Stimulated activated CD8-positive, alpha-beta memory T cell treated with anti-CD3 and anti-CD28 coated beads, Interleukin-4, amount 100 ng/mL, for 1 hour (primary cell): ENCODE measurements at regions not wholly inside any gene's neighbourhood (a gene's known extent, or its start where the extent isn't known, plus 50 kb on each side); places are given as distances from the start of the nearest gene placed in this dataset.
"Not testable (repeated sequence)": the region's sequence is repeated elsewhere in the genome, so short reads cannot be mapped to it uniquely, and the experiment has no call there.

Source experiments
- DNase-seq, 2 donors: peaks; one replicate each; pipeline ENCODE4 v3.0.0-alpha.2; 2020; ENCODE audit warnings: low read depth in 2 of 2, low spot score in 1 of 2

DNA sequence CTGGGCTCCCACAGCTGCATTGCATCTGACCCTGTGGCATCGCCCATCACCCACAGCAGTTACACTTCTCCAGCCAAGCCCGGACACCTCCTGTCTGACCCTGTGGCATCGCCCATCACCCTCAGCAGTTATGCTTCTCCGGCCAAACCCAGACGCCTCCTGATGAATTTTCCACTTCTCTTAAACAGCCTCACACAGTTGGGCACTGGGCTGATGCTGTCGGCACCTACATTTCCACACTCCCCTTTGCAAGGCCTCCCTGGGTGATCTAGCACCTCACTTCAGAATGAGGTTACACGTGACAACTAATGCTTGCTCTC, 175.2 kb upstream of the ARID1B start:
- no peak for DNase-seq

DNA sequence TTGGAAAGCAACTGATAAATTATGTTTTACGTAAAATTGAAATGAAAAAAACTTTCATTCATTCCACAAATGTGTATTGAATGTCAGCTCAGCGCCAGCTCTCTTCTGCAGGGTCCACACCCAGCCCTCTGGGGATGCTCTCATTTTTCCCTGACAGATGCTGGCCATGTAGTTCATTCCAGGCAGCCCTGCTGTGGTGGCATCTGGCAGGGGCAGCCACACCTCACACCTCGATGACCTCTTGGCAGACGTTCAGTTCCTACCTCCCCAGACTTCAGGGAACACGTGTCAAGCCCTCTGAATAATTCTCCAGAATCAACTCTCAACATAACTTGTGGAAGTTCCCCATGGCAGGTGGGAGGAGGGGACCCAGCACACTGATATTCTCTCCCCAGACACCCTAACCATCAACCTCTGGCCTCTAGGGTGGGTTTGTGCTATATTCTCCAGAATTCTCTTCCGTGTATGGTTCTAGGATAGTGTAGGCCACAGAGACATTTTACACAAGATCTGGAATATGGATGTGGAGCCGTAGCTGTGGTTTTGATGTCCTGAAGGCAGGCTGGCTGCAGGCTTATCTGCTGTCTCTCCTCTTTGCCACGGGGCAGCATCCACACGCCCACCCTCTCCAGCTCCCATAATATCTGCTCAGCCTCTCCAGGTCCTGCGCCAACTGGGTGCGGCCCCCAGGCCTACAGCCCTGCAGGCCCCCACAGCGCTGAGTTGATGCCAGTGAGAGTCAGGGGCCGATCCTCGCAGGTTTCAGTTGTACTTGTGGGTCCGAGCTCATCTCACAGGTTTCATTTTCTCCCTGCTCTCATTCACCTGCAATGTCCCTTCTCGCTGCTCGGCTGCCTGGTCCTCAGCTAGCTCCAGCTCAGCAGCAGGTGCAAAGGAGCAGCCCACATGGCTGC, 175.8 kb upstream of the ARID1B start:
- no peak for DNase-seq

DNA sequence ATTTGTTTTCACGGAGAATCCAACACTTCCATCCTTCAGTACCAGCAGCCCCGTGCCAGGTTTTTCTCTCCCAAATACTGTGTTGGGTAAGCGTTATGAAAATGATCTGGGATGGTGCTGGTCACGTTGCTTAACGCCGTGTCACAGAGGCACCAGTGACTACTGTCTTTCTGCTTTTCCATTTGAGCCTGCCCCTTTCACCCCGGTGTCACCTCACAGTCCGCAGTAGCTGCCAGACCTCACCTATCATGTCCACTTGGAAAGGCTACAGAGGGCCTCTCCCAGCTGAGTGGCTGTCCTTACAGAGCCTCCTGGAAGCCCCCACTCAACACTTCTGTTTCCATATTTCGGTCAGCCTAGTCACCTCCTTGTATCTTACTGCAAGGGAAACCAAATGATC, 176.5 kb upstream of the ARID1B start:
- DNase-seq = no peak

DNA sequence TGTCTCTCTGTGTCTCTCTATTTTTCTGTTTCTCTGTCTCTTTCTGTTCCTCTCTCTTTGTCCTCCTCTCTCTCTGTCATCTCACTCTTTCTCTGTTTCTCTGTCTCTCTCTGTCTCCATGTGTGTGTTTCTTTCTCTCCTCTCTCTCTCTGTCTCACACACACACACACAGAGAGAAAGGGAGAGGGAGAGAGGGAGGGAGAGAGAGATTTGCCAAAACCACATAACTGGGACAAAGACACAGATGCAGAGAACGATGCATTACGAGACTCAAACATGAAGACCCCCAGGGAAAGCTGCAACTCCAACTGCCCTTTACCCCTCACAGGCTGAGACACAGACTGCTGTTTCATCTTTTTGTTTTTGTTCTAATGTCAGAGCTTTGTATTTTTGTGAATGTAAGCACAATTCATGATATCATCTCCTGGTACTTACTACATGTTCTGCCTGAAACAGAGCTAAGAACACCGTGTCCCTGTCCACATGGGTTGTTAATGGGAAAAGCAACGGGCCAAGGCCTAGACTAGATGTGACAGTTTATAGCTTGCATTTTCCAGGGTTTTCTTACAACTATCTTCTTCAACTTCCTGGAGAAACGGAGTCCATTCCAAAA, 177.1 kb upstream of the ARID1B start:
- no peak for DNase-seq

DNA sequence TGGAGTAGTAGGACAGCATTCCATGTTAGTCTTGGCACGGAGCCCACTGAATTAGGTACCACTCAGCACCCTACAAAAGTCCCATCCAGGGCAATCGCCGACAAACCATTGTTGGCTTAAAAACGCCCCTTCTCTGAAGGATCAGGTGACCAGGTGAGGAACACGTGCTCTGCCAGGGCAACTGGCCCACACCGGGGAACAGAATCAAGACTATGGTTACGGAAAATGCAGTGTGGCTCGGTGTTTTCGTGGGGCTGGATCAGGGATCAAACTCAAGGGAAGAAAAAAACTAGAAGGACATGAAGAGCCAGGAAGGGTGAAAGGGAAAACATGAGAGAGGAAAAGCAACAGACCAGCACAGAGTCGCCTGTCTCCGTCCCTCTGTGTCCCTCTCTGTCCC, 177.8 kb upstream of the ARID1B start:
- DNase-seq = no peak

DNA sequence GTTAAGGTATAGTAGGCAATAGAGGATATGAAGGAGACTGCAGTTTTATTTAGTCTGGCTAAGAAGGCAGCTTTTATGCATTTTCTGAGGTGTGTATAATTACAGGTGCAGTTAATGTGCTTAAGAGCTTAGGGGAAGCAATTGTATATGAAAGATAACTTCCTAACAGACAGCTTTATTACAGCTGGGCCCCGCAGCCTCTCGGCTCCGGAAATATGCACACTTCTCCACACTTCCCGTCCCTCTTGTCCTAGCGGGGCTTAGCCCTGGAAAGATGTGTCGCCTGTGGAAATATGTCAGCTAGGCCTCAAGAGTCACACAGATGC, 178.4 kb upstream of the ARID1B start:
- DNase-seq = no peak

DNA sequence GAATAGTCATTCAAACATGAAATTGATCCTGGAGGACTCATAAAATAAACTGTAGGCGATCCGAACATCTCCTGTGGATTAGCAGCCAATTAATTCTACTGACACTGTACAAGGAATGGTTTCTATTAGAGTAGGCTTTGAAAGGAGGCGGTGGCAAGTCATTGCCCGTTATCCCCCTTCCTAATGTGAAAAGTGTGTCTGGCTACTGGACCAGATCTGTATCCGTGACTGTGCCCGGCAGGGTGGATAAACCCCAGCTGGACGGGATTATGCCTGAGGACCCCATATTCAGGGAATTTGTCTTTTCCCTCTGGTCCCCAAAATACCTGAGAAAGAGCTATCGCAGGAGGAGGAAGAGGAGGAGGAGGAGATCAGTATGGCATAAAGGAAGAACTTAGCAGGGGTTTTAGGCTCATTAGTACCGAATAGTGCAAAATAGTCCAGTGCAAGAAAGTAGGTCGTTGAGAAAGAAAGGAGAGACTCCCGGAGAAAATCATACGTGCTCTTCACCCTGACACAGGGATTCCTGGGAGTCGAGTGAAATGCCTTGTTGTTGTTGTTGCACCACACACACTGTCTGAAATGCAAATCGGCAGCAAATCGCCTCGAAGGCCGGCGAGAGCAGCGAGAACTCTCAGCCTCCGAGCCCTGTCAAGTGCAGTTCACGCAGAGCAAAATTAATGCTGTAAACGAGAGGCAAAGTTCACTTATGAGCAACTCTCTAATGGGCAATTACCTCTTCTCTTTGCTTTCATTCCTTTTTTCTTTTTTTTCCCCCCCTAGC, 178.9 kb upstream of the ARID1B start:
- no peak for DNase-seq

DNA sequence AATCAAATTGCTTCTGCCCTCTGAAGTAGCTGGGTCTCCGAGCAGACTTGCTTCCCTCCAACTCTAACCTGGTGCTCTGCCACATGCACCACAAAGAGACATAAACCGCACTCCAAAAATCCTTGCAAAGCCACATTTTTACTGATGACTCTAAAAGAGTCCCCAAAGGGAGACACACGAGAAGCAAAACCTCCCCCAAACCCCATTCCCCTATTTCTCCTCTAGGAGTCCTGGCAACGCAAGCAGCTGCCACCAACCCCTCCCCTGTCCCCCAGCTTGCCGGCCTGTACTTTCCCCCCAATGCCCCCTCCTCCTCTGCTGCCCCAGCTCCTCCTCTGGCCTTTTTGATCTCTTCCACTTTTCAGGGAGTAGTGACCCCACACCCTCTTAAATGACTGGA, 180.1 kb upstream of the ARID1B start:
- no peak for DNase-seq

DNA sequence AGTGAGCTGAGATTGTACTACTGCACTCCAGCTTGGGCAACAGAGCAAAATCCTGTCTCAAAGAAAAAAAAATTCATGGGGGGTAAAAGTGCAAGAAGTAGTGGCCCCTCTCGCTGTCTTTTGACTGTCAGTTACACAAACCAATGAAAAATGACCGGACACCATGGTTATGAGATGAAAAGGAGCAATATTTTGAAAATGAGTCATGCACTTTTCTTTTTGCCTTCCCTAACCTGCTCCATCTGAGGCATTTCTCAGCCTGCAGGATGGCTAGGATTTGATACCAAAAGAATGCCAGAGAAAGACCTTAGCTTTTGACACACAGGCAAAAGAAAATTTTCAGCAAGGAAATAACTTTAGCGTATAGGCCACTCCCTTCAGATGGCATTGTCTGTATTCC, 181.7 kb upstream of the ARID1B start:
- DNase-seq = no peak

DNA sequence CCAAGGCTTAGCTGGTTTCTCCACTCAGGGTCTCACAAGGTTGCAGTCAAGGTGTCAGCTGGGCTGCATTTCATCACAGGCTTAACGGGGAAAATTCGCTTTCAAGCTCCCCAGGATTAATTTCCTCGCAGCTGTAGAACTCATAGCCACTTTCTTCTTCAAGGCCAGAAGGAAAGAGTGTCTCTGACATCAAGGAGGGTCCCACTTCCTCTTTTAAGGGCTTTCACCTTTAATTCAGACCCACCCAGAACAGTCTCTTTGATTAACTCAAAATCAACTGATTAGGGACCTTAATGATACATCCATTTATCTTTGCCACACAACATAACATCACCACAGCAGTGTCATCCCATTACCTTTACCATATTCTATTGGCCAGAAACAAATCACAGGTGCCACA, 183.3 kb upstream of the ARID1B start:
- DNase-seq = no peak

DNA sequence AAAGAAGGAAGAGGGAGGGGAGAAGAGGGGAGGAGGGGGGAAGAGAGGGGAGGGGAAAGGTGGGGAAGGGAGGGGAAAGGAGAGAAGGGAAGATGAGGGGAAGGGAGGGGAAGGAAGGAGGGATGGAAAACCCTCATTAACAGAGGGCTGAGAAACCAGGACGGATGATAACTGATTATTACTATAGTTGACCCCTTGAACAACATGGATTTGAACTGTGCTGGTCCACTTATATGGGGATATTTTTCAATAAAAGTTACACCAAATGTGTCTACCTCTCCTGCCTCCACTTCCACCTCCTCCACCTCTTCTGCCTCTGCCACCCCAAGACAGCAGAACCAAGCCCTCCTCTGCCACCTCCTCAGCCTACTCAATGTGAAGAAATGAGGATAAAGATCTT, 184.1 kb upstream of the ARID1B start:
- no peak for DNase-seq

DNA sequence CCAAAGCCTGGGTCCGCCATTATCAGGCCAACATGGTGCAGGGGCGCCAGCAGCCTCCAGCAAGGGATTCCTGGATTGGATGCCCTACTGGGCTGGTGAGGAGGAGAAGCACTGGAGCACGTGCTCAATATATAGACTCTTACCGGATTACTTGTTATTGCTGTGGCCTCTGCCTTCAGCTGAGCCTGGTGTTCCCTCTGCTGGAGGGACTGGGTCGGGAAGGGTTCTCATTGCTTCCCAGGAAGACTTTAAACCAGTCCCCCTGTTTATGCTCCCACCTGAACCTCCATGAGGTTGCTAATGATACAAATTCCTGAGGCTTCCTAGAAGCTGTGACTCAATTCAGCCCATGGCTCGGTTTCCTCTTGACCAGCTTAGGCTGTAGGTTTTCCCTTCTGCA, 186.7 kb upstream of the ARID1B start:
- no peak for DNase-seq

DNA sequence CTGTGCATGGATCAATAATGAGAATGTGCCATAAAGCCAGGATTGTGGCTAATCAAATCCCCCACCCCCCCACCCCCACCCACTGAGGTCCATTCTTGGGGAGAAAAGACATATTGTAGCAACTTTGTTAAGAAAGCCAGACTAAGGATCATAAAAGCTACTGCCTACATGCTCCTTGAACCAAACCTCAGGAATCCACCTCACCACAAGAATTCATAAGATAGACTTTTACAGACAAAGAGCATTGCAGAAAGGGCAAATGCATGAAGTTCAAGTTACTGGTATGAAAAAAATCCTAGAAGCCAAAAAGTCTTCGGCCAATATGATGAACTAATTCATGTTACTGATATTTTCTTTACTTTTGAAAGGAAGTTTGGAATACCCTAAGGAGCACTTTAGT, 187.9 kb upstream of the ARID1B start:
- no peak for DNase-seq

DNA sequence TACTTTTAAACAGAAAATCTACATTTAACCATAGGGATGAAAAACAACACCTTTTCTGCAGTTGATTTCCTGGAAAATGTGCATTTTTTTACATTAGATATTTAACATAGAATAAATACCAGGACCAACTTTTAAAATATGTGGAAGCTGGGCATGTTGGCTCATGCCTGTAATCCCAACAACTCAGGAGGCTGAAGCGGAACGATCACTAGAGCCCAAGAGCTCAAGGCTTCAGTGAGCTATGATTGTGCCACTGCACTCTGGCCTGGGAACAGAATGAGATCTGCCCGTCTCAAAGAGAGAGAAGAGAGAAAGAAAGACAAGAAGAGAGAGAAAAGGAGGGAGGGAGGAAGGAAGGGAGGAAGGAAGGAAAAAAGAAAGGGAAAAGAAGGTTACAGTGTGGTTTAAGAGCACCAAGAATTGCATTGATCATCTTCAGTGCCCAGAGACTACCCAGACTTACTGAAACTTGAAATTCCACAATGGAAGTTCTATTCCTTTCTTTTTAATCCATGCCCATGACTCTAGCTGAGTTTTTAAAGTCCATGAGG, 189.4 kb upstream of the ARID1B start:
- DNase-seq = no peak

DNA sequence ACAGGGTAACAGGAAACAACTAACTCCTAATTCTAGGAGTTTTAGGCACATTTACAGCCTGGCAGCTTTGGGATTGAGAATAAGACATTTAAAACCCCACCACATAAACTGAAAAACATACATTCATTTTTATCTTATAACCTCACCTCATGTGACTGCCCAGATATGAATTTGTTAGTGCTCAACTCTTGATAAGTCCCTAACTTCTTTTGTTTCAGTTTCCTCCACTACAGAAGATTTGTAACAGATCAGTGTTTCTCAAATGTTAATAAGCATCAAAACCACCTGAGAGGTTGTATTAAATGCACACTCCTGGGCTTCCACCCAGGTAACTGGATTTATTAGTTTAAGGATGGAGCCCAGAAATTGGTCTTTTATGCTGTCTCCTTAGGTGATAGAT, 190.1 kb upstream of the ARID1B start:
- no peak for DNase-seq

DNA sequence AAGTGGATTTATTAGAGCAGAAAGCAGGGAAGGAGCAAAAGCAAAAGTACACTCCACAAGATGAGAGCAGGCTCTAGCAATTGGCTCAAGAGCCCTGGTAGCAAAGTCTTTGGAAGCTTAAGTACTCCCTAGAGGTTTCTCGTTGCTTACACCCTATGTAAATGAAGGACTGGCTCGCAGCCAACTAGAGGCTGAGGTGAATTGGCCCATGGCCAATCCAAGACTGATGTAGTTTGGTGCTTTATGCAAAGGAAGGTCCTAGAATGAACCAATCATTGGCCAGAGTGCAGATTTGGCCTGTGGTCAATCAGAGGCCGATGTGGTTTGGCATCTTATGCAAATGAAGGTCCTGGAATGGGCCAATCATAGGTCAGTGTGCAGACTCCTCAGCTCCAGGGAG, 191.3 kb upstream of the ARID1B start:
- DNase-seq = no peak

DNA sequence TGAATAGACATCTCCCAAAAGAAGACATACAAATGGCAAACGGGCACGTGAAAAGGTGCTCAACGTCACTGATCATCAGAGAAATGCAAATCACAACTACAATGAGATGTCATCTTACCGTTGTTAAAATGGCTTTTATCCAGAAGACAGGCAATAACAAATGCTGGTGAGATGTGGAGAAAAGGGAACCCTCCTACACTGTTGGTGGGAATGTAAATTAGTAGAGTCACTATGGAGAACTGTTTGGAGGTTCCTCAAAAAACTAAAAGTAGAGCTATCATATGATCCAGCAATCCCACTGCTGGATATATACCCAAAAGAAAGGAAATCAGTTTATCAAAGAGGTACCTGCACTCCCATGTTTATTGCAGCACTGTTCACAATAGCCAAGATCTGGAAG, 193.1 kb upstream of the ARID1B start:
- not testable (repeated sequence) for DNase-seq

DNA sequence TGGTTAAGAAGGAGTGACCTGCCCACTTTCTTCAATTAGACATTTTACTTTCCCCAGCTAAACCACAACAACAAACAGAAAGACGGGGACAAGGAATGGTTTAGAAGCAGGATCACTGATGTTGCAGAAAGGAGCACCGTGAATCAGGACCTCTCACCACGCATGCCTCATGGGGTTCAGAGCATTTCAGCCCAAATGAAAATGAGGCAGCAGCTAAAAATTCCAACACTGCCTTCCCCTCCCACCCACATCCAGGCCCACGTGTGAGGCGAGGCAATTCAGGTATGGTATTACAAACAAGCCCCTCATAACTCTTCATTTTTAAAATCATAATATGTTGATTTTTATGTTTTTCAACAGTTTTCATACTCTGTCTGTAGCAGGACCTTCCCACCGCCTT, 194.1 kb upstream of the ARID1B start:
- DNase-seq = no peak

DNA sequence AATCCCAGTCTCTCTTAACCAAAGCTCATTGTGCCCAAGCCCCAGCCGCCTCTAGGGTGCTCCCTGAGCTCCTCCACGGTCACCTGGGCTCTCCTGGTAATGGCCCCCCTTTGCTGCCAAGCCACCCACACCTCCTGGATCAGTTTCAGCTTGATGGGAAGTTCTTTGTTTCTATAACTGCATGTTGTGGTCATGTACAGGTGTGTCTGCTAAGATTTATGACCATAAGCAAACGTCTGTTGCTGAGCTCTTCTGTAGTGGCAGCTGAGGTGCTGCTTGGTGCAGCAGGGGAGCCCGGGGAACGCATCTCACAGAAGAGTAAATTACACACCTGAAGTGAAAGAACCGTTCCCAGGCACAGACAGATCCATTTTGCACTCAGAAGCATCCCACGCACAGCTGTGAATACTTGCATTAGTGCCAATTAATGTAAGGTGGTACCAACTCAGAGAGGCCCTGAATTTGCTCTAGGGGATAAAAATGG, 194.6 kb upstream of the ARID1B start:
- DNase-seq = no peak

DNA sequence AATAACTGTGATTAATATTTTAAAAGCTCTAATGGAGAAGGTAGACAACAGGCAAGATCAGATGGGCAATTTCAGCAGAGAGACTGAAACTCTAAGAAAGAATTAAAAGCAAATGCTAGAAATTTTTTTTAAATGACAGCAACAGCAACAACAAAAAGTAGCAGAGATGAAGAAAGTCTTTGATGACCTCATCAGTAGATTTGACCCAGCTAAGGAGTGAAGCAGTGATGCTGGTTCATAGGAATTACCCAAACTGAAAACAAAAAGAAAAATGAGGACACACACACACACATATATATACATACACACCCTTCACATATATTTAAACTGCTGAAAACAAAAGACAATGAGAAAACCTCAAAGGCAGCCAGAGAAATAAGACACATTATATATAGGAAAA, 197.6 kb upstream of the ARID1B start:
- DNase-seq = no peak

DNA sequence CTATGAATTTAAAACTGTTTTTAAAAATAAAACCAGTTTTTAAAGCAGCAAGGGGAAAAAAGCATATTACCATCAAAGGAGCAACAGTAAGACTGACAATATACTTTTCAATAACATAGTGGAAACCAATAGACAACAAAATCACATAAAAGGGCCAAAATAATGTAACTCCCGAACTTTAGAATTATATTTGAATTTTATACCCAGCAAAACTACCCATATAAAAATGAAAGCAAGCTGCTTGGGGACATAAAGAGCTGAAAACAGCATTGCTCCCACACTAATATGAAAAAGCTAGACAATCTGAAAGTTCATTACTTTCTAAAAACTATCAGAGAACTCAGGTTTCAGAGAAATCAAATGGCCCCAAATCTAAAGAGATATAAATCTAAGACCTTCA, 199.4 kb upstream of the ARID1B start:
- no peak for DNase-seq

DNA sequence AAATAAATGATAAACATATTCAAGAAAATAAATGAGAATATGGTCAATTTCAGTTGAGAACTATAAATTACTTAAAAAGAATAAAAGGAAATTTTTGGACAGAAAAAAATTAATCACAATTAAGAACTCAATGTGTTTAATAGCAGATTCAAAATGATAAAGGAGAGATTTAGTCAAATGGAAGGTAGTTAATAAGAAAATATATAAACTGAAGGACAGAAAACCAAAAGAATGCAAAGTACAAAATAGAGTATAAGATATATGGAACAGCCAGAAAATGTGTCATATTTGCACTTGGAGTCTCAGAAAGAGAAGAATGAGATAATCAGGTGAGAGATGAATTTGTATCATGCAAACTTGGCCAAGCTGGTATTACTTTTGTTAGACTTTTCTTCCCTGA, 201.8 kb upstream of the ARID1B start:
- DNase-seq = no peak
